ENCODE measurements at regions not wholly inside any gene's neighbourhood (a gene's known extent, or its start where the extent isn't known, plus 50 kb on each side); places are given as distances from the start of the nearest gene placed in this dataset.

DNA sequence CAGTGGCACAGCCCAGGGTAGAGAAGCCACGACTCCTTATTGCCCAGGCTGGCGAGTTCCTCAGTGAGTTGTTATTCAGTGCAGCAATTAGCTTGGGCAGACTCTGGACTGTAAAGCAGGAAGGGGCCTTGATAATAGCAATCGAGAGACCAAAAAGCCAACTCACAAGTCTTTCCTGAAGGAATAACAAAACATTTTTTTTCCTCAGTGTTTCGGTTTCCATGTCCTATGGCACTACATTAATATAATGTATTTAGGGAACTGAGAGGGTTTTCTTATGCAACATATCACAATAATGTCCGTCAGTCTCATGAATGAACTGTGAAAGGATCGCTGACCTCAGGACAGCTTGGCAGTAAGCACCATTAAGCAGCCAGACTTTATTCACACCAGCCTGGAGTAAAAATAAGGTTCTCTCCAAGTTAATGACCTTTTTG lies 248.9 kb upstream of the TBL1XR1 start:
- Histone ChIP-seq H3K4me3 (no peak overlapping the region), H3K4me1 (ENCODE audit: insufficient read depth) (peaks cover 5% of the 10 kb centered on the region), H3K9me3 (no peaks in the 10 kb centered on the region), H3K27ac (no peak overlapping the region), H3K27me3 (no peaks in the 10 kb centered on the region), H3K36me3 (no peaks in the 10 kb centered on the region)
- intact Hi-C loops (cut with DNase I), result no loop called here
- DNase-seq, result no peak
- 84 to 89% (median 84%) methylated on average over 6 of the region's 6 CpGs for WGBS, 3 donors
- no peak for TF ChIP-seq POLR2A (IDR thresholded peaks at IDR 0.05)
- TF ChIP-seq, protein P1, sequence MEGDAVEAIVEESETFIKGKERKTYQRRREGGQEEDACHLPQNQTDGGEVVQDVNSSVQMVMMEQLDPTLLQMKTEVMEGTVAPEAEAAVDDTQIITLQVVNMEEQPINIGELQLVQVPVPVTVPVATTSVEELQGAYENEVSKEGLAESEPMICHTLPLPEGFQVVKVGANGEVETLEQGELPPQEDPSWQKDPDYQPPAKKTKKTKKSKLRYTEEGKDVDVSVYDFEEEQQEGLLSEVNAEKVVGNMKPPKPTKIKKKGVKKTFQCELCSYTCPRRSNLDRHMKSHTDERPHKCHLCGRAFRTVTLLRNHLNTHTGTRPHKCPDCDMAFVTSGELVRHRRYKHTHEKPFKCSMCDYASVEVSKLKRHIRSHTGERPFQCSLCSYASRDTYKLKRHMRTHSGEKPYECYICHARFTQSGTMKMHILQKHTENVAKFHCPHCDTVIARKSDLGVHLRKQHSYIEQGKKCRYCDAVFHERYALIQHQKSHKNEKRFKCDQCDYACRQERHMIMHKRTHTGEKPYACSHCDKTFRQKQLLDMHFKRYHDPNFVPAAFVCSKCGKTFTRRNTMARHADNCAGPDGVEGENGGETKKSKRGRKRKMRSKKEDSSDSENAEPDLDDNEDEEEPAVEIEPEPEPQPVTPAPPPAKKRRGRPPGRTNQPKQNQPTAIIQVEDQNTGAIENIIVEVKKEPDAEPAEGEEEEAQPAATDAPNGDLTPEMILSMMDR (IDR thresholded peaks at IDR 0.05), result no peak
- no peak for TF ChIP-seq EP300 (IDR thresholded peaks at IDR 0.05)

DNA sequence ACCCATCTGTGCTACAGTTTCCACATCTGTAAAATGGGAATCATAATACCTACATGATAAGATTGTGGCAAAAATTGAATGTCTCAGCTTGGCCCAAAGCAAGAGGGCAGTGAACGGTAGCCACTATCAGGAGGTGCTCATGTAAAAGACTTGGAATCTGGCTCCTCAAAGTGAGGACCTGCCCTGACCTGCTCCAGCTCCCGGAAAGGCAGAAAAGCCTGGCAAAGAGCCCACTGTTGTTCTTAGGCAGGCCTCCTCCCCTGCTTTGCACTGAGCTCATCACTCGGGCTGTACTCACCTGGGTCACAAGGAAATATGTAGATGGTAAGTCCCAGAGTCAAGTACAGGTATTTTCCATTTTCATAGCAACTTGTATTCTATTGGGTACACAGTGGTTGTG lies 250.7 kb upstream of the TBL1XR1 start:
- no peak for DNase-seq
- H3K27me3 ChIP-seq, result no peaks in the 10 kb centered on the region
- H3K36me3 ChIP-seq, result no peaks in the 10 kb centered on the region
- 64 to 90% (median 80%) methylated on average over 3 of the region's 3 CpGs for WGBS, 3 donors
- no peak overlapping the region for H3K27ac ChIP-seq
- intact Hi-C loops (cut with DNase I), result no loop called here
- H3K9me3 ChIP-seq, result no peaks in the 10 kb centered on the region
- H3K4me1 ChIP-seq (ENCODE audit: insufficient read depth), result peaks cover 5% of the 10 kb centered on the region
- TF ChIP-seq POLR2A (IDR thresholded peaks at IDR 0.05), result no peak
- no peak for TF ChIP-seq EP300 (IDR thresholded peaks at IDR 0.05)
- TF ChIP-seq, protein P1 (IDR thresholded peaks at IDR 0.05), result no peak
- no peak overlapping the region for H3K4me3 ChIP-seq

DNA sequence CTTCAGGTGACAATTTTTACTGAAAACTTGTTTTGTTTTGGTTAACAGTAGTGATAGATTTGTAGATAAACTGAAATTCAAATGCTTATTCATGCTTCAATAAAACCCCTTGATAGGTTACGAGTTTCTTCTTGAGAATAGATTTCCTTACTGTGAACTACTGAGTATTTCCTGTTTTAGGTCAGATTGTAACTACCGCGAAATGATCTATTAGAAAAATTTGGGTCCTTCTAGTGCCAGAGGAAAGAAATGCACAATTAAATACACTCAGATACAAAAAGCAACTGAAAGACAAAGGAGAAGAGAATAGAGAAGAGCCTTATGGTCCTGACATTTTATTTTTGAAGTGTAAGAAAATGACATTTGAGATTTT lies 251.7 kb upstream of the TBL1XR1 start:
- 78 to 91% (median 87%) methylated on average over 3 of the region's 3 CpGs for WGBS, 3 donors
- Histone ChIP-seq H3K36me3 (no peaks in the 10 kb centered on the region), H3K4me1 (ENCODE audit: insufficient read depth) (peaks cover 2% of the 10 kb centered on the region), H3K9me3 (no peaks in the 10 kb centered on the region), H3K4me3 (no peak overlapping the region), H3K27ac (no peak overlapping the region), H3K27me3 (no peaks in the 10 kb centered on the region)
- DNase-seq, result no peak
- intact Hi-C loops (cut with DNase I), result no loop called here
- no peak for TF ChIP-seq POLR2A (IDR thresholded peaks at IDR 0.05)
- no peak for TF ChIP-seq EP300 (IDR thresholded peaks at IDR 0.05)
- TF ChIP-seq, protein P1 (IDR thresholded peaks at IDR 0.05), result no peak

DNA sequence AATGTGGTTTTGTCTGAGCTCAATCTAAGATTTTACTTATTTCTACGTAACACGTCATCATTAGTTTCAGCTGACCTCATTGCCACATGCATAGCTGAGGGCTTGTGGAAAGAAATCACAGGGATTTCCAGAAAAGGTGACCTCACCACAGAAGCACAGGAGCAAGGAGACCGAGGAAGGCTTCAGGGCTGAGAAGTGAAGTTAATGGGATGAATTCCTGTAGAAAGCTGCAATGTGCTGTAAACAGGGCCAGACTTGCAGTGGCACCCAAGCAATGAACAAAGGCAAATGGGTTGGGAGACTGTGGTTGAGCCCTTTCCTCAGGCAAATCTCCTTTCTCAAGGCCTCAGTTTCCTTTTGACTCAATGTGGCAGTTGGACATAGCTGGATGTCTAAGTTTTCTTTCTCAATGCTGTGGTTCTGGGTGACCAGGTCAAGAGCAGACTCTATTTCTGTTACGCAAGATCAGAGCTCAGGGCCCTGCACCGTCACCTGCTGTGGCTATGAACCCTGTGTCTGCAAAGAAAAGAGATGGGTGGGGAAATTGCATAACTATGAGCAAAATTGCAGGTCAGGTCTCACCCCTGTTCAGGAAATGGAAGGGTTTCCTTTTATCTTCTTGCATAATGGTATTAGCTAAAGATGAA lies 252.2 kb upstream of the TBL1XR1 start:
- Histone ChIP-seq H3K4me1 (ENCODE audit: insufficient read depth) (peaks cover 2% of the 10 kb centered on the region), H3K27me3 (no peaks in the 10 kb centered on the region), H3K9me3 (no peaks in the 10 kb centered on the region), H3K27ac (no peak overlapping the region), H3K36me3 (no peaks in the 10 kb centered on the region), H3K4me3 (no peak overlapping the region)
- intact Hi-C loops (cut with DNase I), result no loop called here
- TF ChIP-seq, protein P1 (IDR thresholded peaks at IDR 0.05), result no peak
- TF ChIP-seq EP300 (IDR thresholded peaks at IDR 0.05), result no peak
- no peak for TF ChIP-seq POLR2A (IDR thresholded peaks at IDR 0.05)
- 86 to 96% (median 95%) methylated on average over 5 of the region's 5 CpGs for WGBS, 3 donors
- no peak for DNase-seq

All from ovary (tissue), 7 donors.